ENCODE measurements at regions not wholly inside any gene's neighbourhood (a gene's known extent, or its start where the extent isn't known, plus 50 kb on each side); places are given as distances from the start of the nearest gene placed in this dataset.

DNA sequence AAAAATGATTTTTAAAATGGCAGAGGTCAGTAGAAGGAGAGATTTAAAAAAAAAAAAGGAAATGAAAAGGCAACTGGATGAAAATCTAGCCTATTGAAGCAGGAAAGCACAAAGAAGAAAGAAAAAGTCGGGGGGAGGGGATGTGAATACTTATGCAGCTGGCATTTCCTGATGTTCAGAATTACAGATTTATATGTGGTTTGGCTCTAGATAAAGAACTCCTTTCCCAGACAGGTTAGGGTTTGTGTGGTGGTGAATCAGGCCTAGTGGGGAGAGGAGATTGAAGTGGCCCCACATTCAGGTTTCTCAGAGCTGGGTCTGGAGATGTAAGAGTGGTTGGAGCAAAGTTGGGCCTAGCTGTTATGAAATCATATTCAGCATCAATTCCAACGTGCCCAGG, 394.4 kb downstream of the FIGN start:
- DNase-seq: no peak
- H3K4me1 ChIP-seq: no peaks in the 10 kb centered on the region
- no peak overlapping the region for H3K27ac ChIP-seq
- H3K36me3 ChIP-seq: no peaks in the 10 kb centered on the region
- H3K4me3 ChIP-seq: no peak overlapping the region
- no peaks in the 10 kb centered on the region for H3K27me3 ChIP-seq
- H3K9me3 ChIP-seq: no peaks in the 10 kb centered on the region
- WGBS, 2 donors: 37 to 44% methylated on average over 2 of the region's 2 CpGs
- TF ChIP-seq POLR2A (IDR thresholded peaks at IDR 0.05): no peak
- TF ChIP-seq, protein P1, sequence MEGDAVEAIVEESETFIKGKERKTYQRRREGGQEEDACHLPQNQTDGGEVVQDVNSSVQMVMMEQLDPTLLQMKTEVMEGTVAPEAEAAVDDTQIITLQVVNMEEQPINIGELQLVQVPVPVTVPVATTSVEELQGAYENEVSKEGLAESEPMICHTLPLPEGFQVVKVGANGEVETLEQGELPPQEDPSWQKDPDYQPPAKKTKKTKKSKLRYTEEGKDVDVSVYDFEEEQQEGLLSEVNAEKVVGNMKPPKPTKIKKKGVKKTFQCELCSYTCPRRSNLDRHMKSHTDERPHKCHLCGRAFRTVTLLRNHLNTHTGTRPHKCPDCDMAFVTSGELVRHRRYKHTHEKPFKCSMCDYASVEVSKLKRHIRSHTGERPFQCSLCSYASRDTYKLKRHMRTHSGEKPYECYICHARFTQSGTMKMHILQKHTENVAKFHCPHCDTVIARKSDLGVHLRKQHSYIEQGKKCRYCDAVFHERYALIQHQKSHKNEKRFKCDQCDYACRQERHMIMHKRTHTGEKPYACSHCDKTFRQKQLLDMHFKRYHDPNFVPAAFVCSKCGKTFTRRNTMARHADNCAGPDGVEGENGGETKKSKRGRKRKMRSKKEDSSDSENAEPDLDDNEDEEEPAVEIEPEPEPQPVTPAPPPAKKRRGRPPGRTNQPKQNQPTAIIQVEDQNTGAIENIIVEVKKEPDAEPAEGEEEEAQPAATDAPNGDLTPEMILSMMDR (IDR thresholded peaks at IDR 0.05): no peak
- intact Hi-C loops (cut with DNase I): no loop called here

DNA sequence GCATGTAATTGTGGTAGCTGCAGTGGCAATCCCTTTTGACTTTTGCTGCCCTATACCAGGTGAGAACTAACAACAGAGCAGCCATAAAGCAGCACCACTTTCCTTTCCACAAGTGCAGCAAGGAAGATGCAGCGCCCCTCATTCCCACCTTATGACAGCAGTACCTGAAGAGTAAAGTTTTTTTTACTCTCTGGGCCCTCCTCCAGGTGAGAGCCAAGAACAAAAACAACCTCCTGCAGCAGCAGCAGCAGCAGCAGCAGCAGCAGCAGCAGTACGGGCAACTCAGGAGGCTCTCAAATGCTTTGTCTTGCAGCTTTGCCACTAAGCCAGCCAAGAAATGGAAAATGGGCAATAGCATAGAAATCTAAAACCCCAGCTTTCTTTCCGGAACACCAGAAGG, 397.5 kb downstream of the FIGN start:
- WGBS, 2 donors: 70 to 73% methylated on average over 2 to 3 of the region's 3 CpGs
- Histone ChIP-seq H3K4me3 (no peak overlapping the region), H3K27me3 (no peaks in the 10 kb centered on the region), H3K36me3 (no peaks in the 10 kb centered on the region), H3K27ac (no peak overlapping the region), H3K4me1 (no peaks in the 10 kb centered on the region), H3K9me3 (no peaks in the 10 kb centered on the region)
- intact Hi-C loops (cut with DNase I): no loop called here
- DNase-seq: no peak
- no peak for TF ChIP-seq POLR2A (IDR thresholded peaks at IDR 0.05)
- TF ChIP-seq, protein P1 (IDR thresholded peaks at IDR 0.05): no peak

DNA sequence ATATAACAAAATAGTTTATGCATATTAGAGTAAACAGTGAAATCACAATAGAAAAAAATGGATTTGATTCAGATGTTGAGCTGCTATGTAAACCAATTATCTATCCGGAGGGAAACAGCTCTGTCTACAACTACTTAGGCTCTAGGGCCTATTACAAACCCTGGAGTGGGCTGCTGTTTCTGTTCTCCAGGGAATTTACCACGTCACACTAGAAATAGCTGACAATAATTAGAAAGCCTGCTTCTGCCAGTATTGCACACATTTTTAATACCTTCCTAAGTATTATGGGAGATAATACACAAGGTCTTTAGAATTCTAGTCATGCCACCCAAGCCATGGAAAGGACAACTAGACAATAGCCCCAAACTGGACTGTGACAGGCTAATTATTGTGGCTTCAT, 411.1 kb downstream of the FIGN start:
- Histone ChIP-seq H3K27ac (no peak overlapping the region), H3K4me3 (no peak overlapping the region), H3K36me3 (no peaks in the 10 kb centered on the region), H3K9me3 (no peaks in the 10 kb centered on the region), H3K27me3 (no peaks in the 10 kb centered on the region), H3K4me1 (no peaks in the 10 kb centered on the region)
- intact Hi-C loops (cut with DNase I): no loop called here
- DNase-seq: no peak
- TF ChIP-seq, protein P1 (IDR thresholded peaks at IDR 0.05): no peak
- 42 to 48% methylated on average over 2 of the region's 2 CpGs for WGBS, 2 donors

DNA sequence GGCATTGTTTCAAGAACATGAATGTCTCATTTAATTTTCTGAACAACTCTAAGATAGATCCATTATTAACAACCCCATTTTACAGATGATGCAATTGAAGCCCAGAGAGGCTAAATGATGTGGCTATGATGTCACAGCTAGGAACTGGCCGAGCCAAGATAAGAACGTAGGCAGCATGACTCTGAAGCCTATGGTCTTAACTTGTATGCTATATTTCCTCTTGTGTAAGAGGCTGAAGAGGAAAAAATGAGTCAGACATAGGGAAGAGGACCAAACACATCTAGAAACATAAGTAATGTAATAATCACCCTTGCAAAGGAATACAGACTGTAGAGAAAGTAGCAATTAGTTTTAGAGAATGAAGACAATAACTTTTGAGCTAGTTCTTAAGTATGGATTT, 416.8 kb downstream of the FIGN start:
- Histone ChIP-seq H3K4me1 (no peaks in the 10 kb centered on the region), H3K4me3 (no peak overlapping the region), H3K9me3 (no peaks in the 10 kb centered on the region), H3K27me3 (no peaks in the 10 kb centered on the region), H3K36me3 (no peaks in the 10 kb centered on the region), H3K27ac (no peak overlapping the region)
- intact Hi-C loops (cut with DNase I): no loop called here
- no peak for DNase-seq
- 29 to 37% methylated on average over 2 of the region's 2 CpGs for WGBS, 2 donors
- TF ChIP-seq, protein P1 (IDR thresholded peaks at IDR 0.05): no peak

DNA sequence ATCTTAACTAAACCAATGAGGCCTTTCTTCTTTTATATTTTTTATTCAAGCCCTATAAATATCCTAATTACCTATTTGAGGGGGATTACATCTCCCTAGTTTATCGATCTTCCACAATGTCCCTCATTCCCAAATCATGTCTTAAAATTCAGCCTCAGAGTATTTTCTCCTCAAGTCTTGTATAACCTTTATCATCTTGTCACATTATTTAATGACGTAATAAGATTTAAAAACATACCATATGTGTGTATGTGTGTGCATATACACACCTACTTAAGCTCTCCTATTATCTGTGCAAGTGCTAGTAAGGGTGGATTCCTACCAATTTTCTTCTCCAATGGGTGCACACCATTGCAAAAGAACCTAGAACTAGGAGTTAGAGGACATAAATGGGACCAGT, 421.1 kb downstream of the FIGN start:
- TF ChIP-seq, protein P1 (IDR thresholded peaks at IDR 0.05): no peak
- TF ChIP-seq POLR2A (IDR thresholded peaks at IDR 0.05): no peak
- intact Hi-C loops (cut with DNase I): no loop called here
- WGBS, 2 donors: 78 to 87% methylated on average over 2 of the region's 2 CpGs
- no peaks in the 10 kb centered on the region for H3K9me3 ChIP-seq
- H3K27ac ChIP-seq: no peak overlapping the region
- H3K27me3 ChIP-seq: no peaks in the 10 kb centered on the region
- no peak for DNase-seq
- no peak overlapping the region for H3K4me3 ChIP-seq
- no peaks in the 10 kb centered on the region for H3K36me3 ChIP-seq
- H3K4me1 ChIP-seq: no peaks in the 10 kb centered on the region

Measured in esophagus squamous epithelium (tissue), 5 donors.